ENCODE measurements at regions not wholly inside any gene's neighbourhood (a gene's known extent, or its start where the extent isn't known, plus 50 kb on each side); places are given as distances from the start of the nearest gene placed in this dataset.

DNA sequence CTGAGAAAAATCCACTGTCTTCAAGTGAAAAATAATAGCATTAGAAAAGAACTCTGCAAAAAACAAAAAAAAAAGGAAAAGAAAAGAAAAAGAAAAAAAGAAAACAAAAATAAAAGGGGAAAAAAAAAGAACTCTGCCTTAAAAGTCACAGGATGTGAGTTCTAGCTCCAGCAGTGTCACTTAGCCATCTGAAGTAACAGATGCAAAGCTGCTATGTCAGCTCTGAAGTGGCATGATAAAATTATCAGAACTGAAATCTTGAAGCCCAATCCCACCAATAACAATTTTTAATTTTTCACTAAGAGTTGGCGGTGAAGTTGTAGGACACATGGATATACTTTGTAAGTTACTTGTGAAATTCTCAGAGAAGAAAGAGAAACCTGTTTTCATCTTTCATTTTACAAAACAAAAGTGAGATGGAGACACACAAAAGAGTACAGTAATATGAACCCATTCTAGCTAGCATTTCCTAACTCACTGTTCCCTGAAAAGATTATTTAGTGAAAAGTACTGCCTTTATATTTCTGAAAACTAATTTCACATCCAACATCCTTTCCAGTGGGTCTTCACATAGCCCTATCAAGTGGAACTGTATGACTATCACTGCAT, 103.5 kb downstream of the ELAPOR2 start:
- ATAC-seq (no peak), DNase-seq (ENCODE audit: low read depth, low spot score) (no peak)
- ChIA-PET CTCF (interaction anchor here (0.7 kb wide), 1 partner anchor 191 kb away, joined by 4 read pairs; no protein-coding TSS in a partner anchor), POLR2A (no interaction called here), RAD21 (ENCODE audit: low non-redundant PET in 1 of 2, low total read pairs in 2 of 2, uncharacterized antibody in 2 of 2, unreplicated experiment in 2 of 2) (no interaction called here)
- Histone ChIP-seq H3K9me3 (ENCODE audit: control insufficient read depth in 1 of 2, insufficient read depth in 1 of 2, low read depth in 1 of 2, low read length in 2 of 2) (no peaks in the 10 kb centered on the region), H3K9ac (ENCODE audit: low read length) (no peak overlapping the region), H3K4me1 (ENCODE audit: control insufficient read depth in 1 of 2, insufficient read depth in 2 of 2, low read length in 2 of 2) (no peaks in the 10 kb centered on the region), H4K20me1 (ENCODE audit: insufficient read depth) (no peaks in the 10 kb centered on the region), H3K4me2 (ENCODE audit: low read length) (no peak overlapping the region), H3K27ac (ENCODE audit: low read depth, low read length) (no peak overlapping the region), H3K9me2 (ENCODE audit: insufficient read depth) (no peaks in the 10 kb centered on the region), H2AFZ (ENCODE audit: low read depth, low read length, poor library complexity, severe bottlenecking) (no peak overlapping the region), H3K36me3 (ENCODE audit: control insufficient read depth in 1 of 2, insufficient read depth in 2 of 2, low read length in 2 of 2) (no peaks in the 10 kb centered on the region), H3K4me3 (replicated peaks in 1 of 2; ENCODE audit: low read depth in 1 of 2, low read length in 2 of 2) (no peak overlapping the region), H3K79me2 (ENCODE audit: insufficient read depth, low read length) (0 out of 2 replicates have a peak, but pooled peaks cover 3% of the 10 kb centered on the region), H3K27me3 (ENCODE audit: insufficient read depth, low read length) (no peaks in the 10 kb centered on the region)
- BruUV-seq (replicated peaks): no TSS peak
- no peak for TF ChIP-seq EGR1 (IDR thresholded peaks at IDR 0.05; ENCODE audit: low read depth)
- TF ChIP-seq, protein P1, sequence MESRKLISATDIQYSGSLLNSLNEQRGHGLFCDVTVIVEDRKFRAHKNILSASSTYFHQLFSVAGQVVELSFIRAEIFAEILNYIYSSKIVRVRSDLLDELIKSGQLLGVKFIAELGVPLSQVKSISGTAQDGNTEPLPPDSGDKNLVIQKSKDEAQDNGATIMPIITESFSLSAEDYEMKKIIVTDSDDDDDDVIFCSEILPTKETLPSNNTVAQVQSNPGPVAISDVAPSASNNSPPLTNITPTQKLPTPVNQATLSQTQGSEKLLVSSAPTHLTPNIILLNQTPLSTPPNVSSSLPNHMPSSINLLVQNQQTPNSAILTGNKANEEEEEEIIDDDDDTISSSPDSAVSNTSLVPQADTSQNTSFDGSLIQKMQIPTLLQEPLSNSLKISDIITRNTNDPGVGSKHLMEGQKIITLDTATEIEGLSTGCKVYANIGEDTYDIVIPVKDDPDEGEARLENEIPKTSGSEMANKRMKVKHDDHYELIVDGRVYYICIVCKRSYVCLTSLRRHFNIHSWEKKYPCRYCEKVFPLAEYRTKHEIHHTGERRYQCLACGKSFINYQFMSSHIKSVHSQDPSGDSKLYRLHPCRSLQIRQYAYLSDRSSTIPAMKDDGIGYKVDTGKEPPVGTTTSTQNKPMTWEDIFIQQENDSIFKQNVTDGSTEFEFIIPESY (IDR thresholded peaks at IDR 0.05; ENCODE audit: extremely low read depth, insufficient replicate concordance, low read length): no peak
- TF ChIP-seq YY1 (IDR thresholded peaks at IDR 0.05; ENCODE audit: extremely low read depth, insufficient replicate concordance, low read depth, low read length): no peak
- TF ChIP-seq ELF1 (IDR thresholded peaks at IDR 0.05; ENCODE audit: borderline replicate concordance, low read depth): no peak
- no peak for TF ChIP-seq EZH2 (IDR thresholded peaks at IDR 0.05)
- no peak for TF ChIP-seq CEBPB (IDR thresholded peaks at IDR 0.05; ENCODE audit: low read depth)
- TF ChIP-seq SIN3A (IDR thresholded peaks at IDR 0.05; ENCODE audit: low read depth): no peak
- no peak for TF ChIP-seq SRF (IDR thresholded peaks at IDR 0.05; ENCODE audit: low read depth)
- no peak for TF ChIP-seq RAD21 (IDR thresholded peaks at IDR 0.05; ENCODE audit: low read depth)
- TF ChIP-seq POLR2A (IDR thresholded peaks at IDR 0.05; ENCODE audit: borderline replicate concordance, extremely low read depth, insufficient read depth, insufficient read length): no peak
- TF ChIP-seq ZFX (IDR thresholded peaks at IDR 0.05): no peak
- no peak for TF ChIP-seq EZH2phosphoT487 (IDR thresholded peaks at IDR 0.05; ENCODE audit: borderline replicate concordance)
- no peak for TF ChIP-seq TCF7L2 (IDR thresholded peaks at IDR 0.05; ENCODE audit: borderline replicate concordance, extremely low read depth, insufficient read depth, insufficient read length)
- TF ChIP-seq SP1 (IDR thresholded peaks at IDR 0.05; ENCODE audit: low read depth): no peak
- intact Hi-C loops (cut with micrococcal nuclease): no loop called here

All from HCT116 (cell line).